B cell (primary cell): ENCODE measurements at regions not wholly inside any gene's neighbourhood (a gene's known extent, or its start where the extent isn't known, plus 50 kb on each side); places are given as distances from the start of the nearest gene placed in this dataset.

Experiments used
- ATAC-seq: fragments of 200-7000 bp; cut with Tn5 transposase; one replicate; pipeline ENCODE4 v1.10.0; 2021; ENCODE audit warnings: low read depth, mild to moderate bottlenecking, moderate number of reproducible peaks, moderate library complexity
- CTCF ChIA-PET: fragments of 350-600 bp; sonication (Branson Sonifier 250); formaldehyde crosslinking; loops from one replicate; lab custom pipeline; 2021; ENCODE audit warnings: antibody characterized with exemption, inconsistent platforms; lab: Charles Lee
- POLR2A ChIA-PET: fragments of 350-600 bp; sonication (Branson Sonifier 250); formaldehyde crosslinking; loops from one replicate; lab custom pipeline; 2021; ENCODE audit warnings: antibody characterized with exemption; lab: Charles Lee
- DNase-seq: peaks from one replicate; pipeline ENCODE4 v3.0.0; 2013
- H2AFZ ChIP-seq: 2 replicates; pipeline ENCODE4 v1.6.1; 2012; ENCODE audit warnings: mild to moderate bottlenecking, low read depth, low read length; ENCODE audit not compliant: insufficient read depth, poor library complexity, severe bottlenecking
- H3K27ac ChIP-seq, 2 donors: 1 replicate in 1 of 2; 2 replicates in 1 of 2; pipeline ENCODE4 v1.5.1; 2012 to 2013; ENCODE audit warnings: low read length in 2 of 2, mild to moderate bottlenecking in 2 of 2, moderate library complexity in 1 of 2
- H3K27me3 ChIP-seq, 4 experiments: fragments of 200-600 bp in 1 of 4; sonication (generic) in 1 of 4; replicated peaks in 1 of 4; 1 replicate in 2 of 4; 2 replicates in 2 of 4; pipeline versions ENCODE4 v1.6.1 to v1.7.0; 2013 to 2016; ENCODE audit warnings: low read length in 3 of 4, mild to moderate bottlenecking in 2 of 4, mixed read lengths in 1 of 4, moderate library complexity in 1 of 4; ENCODE audit not compliant: insufficient read depth in 4 of 4, control insufficient read depth in 3 of 4; ENCODE audit errors: control extremely low read depth in 1 of 4
- H3K36me3 ChIP-seq, 2 experiments: replicated peaks in 1 of 2; 1 replicate in 1 of 2; 2 replicates in 1 of 2; pipeline versions ENCODE4 v1.6.1 to v1.7.1; 2013; ENCODE audit warnings: low read length in 1 of 2; ENCODE audit not compliant: insufficient read depth in 2 of 2, control insufficient read depth in 1 of 2; ENCODE audit errors: control extremely low read depth in 1 of 2, extremely low read depth in 1 of 2
- H3K4me1 ChIP-seq, 2 donors: fragments of 200-600 bp in 1 of 2; sonication (generic) in 1 of 2; 1 replicate in 1 of 2; 2 replicates in 1 of 2; pipeline versions ENCODE4 v1.5.1 to v1.6.1; 2013 to 2017; ENCODE audit warnings: low read length in 2 of 2; ENCODE audit not compliant: control insufficient read depth in 2 of 2, insufficient read depth in 2 of 2
- H3K4me2 ChIP-seq: replicated peaks from 2 replicates; pipeline ENCODE3; 2012; ENCODE audit warnings: mild to moderate bottlenecking, low read depth, low read length; ENCODE audit not compliant: poor library complexity, severe bottlenecking
- H3K4me3 ChIP-seq, 5 experiments: fragments of 200-600 bp in 1 of 5; sonication (generic) in 1 of 5; 1 replicate in 3 of 5; 2 replicates in 2 of 5; pipeline versions ENCODE4 v1.5.1 to v1.7.0; 2011 to 2016; ENCODE audit warnings: low read length in 4 of 5, mild to moderate bottlenecking in 4 of 5, low read depth in 2 of 5, control low read depth in 1 of 5, moderate library complexity in 1 of 5; ENCODE audit not compliant: insufficient read depth in 1 of 5; ENCODE audit errors: control extremely low read depth in 1 of 5, extremely low read depth in 1 of 5
- H3K79me2 ChIP-seq: fragments of 200-600 bp; sonication (generic); one replicate; pipeline ENCODE4 v1.6.0; 2016; ENCODE audit warnings: low read length; ENCODE audit not compliant: control insufficient read depth, insufficient read depth
- H3K9ac ChIP-seq: fragments of 200-600 bp; sonication (generic); 2 replicates; pipeline ENCODE4 v1.6.1; 2017; ENCODE audit warnings: mild to moderate bottlenecking, low read length, moderate library complexity
- H3K9me3 ChIP-seq, 3 donors: one replicate each; pipeline versions ENCODE4 v1.6.1 to v1.7.1; 2013; ENCODE audit warnings: low read length in 2 of 3; ENCODE audit not compliant: control insufficient read depth in 2 of 3, insufficient read depth in 1 of 3; ENCODE audit errors: control extremely low read depth in 1 of 3
- H4K20me1 ChIP-seq: 2 replicates; pipeline ENCODE4 v1.6.0; 2012; ENCODE audit warnings: mild to moderate bottlenecking, low read length; ENCODE audit not compliant: insufficient read depth, control insufficient read depth, poor library complexity, severe bottlenecking
- H3K27ac Mint-ChIP-seq: one replicate; pipeline ENCODE4 v1.8.0; 2021; ENCODE audit warnings: mixed read lengths
- H3K27me3 Mint-ChIP-seq: one replicate; pipeline ENCODE4 v1.8.0; 2021; ENCODE audit warnings: mixed read lengths
- H3K4me1 Mint-ChIP-seq: one replicate; pipeline ENCODE4 v1.8.0; 2021; ENCODE audit warnings: mixed read lengths
- H3K4me3 Mint-ChIP-seq: one replicate; pipeline ENCODE4 v1.8.0; 2021; ENCODE audit warnings: mixed read lengths
- H3K9me3 Mint-ChIP-seq: one replicate; pipeline ENCODE4 v1.8.0; 2022; ENCODE audit warnings: mixed read lengths; ENCODE audit not compliant: insufficient read depth
- EZH2 ChIP-seq: IDR thresholded peaks from 2 replicates; pipeline ENCODE4 v1.6.1; 2012; ENCODE audit warnings: borderline replicate concordance, low read depth, mild to moderate bottlenecking, moderate library complexity, low read length; ENCODE audit not compliant: insufficient read depth, poor library complexity, severe bottlenecking
- WGBS: methylation state at CpG from one replicate; pipeline ENCODE4 v1.1.5; 2013; ENCODE audit warnings: missing lambda C conversion rate; ENCODE audit not compliant: insufficient coverage; 5-methylcytosine and 5-hydroxymethylcytosine counted together
- intact Hi-C: fragments of 100-400 bp; cut with micrococcal nuclease; formaldehyde crosslinking; loops from one replicate; pipeline ENCODE4 v1.10.0; 2022
- TF ChIP-seq, protein P1 (sequence below): fragments of 200-600 bp; IDR thresholded peaks from one replicate; pipeline ENCODE4 v1.8.0; 2022; ENCODE audit warnings: antibody characterized with exemption, mild to moderate bottlenecking

DNA sequence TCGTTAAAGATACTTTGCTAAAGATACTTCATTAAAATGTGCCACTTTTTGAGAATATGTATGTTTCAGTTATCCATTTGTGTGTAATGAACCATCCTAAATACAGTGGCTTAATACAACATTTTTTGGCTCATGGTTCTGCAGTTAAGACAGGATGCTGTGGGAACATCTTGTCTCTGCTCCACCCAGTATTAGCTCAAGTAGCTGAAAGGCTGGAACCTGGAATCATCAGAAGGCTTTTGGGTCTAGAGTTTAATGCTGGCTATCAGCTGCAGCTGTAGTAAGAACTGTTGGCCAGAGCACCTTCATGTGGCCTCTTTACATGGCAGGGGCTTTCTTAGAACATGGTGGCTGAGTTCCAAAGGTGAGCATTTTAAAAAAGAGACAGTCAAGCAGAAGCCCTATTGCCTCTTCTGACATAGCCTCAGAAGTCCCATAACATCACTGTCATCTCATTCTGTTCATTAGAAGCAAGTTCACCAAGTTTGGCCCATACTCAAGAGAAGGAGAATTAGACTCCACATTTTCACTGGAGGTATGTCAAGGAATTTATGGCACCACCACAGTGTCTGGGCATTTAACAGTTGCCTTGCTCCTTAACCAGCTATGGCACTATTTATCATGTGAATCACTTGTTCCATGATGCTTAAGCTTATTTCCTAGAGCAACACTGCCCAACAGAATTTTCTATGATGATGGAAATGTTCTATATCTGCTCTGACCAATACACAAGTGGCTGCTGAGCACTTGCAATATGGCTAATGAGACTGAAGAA lies 70.4 kb upstream of the PDZRN3 start:
- H4K20me1 ChIP-seq = no peaks in the 10 kb centered on the region
- Mint-ChIP-seq H3K27me3 (no peaks in the 10 kb centered on the region), H3K27ac (no peak overlapping the region), H3K4me1 (no peaks in the 10 kb centered on the region), H3K9me3 (peaks cover 4% of the 10 kb centered on the region), H3K4me3 (no peak overlapping the region)
- POLR2A ChIA-PET = no interaction called here
- no peaks in the 10 kb centered on the region for H3K4me1 ChIP-seq
- TF ChIP-seq EZH2 = no peak
- TF ChIP-seq, protein P1, sequence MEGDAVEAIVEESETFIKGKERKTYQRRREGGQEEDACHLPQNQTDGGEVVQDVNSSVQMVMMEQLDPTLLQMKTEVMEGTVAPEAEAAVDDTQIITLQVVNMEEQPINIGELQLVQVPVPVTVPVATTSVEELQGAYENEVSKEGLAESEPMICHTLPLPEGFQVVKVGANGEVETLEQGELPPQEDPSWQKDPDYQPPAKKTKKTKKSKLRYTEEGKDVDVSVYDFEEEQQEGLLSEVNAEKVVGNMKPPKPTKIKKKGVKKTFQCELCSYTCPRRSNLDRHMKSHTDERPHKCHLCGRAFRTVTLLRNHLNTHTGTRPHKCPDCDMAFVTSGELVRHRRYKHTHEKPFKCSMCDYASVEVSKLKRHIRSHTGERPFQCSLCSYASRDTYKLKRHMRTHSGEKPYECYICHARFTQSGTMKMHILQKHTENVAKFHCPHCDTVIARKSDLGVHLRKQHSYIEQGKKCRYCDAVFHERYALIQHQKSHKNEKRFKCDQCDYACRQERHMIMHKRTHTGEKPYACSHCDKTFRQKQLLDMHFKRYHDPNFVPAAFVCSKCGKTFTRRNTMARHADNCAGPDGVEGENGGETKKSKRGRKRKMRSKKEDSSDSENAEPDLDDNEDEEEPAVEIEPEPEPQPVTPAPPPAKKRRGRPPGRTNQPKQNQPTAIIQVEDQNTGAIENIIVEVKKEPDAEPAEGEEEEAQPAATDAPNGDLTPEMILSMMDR = no peak
- intact Hi-C loops = no loop called here
- no peak overlapping the region for H3K4me2 ChIP-seq
- CTCF ChIA-PET = no interaction called here
- no peak overlapping the region for H2AFZ ChIP-seq
- DNase-seq = no peak
- no peaks in the 10 kb centered on the region for H3K27me3 ChIP-seq
- H3K4me3 ChIP-seq = no peak overlapping the region
- H3K27ac ChIP-seq = no peak overlapping the region
- H3K79me2 ChIP-seq = no peaks in the 10 kb centered on the region
- no peaks in the 10 kb centered on the region for H3K9me3 ChIP-seq
- no peak for ATAC-seq
- WGBS = no CpG with 5 or more reads among the region's 1 CpG
- no peaks in the 10 kb centered on the region for H3K36me3 ChIP-seq
- no peak overlapping the region for H3K9ac ChIP-seq

DNA sequence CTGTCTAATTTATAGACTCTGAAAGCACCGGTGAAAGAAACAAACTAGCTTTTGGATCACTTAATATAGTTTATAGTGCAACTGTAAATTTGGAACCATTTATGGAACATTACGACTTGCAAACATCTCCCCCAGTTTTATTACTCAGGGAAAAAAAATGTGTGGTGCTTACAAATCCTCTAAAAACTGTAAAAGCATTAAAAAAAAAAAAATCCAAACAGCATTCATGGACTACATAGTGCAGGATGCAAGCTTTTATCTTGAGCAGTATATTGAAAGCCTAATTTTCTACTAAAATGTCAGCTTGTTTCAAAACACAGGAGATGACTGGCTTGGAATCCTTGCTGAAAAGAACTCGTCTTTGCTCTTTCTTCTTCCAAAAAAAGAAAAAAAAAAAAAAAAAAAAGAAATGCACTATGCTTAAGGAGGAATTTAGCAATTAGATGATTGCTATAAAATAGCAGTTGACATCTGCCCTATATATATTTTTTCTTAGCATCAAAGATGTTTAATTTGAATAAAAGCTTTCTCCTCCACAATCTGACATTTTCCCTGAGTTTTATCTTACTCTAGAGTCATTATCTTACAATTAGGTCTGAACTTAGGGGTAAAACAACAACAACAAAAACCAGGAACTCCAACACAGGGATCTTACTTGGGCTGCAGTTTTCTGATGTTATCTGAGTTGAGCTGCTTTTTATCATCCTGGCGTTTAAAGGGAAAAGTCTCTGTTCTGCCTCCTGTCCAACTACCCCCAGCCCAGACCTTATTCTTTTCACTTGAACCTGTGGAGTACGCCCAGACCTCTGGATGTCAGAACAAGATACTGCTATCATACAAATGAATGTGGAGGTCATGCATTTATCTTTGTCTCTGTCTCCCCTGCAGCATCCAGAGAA lies 62.6 kb upstream of the PDZRN3 start:
- 100% methylated on average over 1 of the region's 5 CpGs for WGBS
- Histone ChIP-seq H4K20me1 (no peaks in the 10 kb centered on the region), H3K4me2 (no peak overlapping the region), H3K9me3 (peaks cover 0 to 3% (median 0%) of the 10 kb centered on the region in 3 donors), H2AFZ (no peak overlapping the region), H3K4me1 (no peaks in the 10 kb centered on the region), H3K79me2 (no peaks in the 10 kb centered on the region), H3K36me3 (no peaks in the 10 kb centered on the region), H3K9ac (no peak overlapping the region), H3K27ac (no peak overlapping the region), H3K4me3 (no peak overlapping the region), H3K27me3 (no peaks in the 10 kb centered on the region)
- Mint-ChIP-seq H3K4me3 (no peak overlapping the region), H3K4me1 (no peaks in the 10 kb centered on the region), H3K27me3 (no peaks in the 10 kb centered on the region), H3K9me3 (peaks cover 2% of the 10 kb centered on the region), H3K27ac (no peak overlapping the region)
- DNase-seq (no peak), ATAC-seq (no peak)
- intact Hi-C loops = no loop called here
- ChIA-PET POLR2A (no interaction called here), CTCF (no interaction called here)
- TF ChIP-seq, protein P1 = no peak
